DOHH2 (cell line): ENCODE measurements at regions not wholly inside any gene's neighbourhood (a gene's known extent, or its start where the extent isn't known, plus 50 kb on each side); places are given as distances from the start of the nearest gene placed in this dataset.

ENCODE experiments used
- EZH2phosphoT487 ChIP-seq: fragments of 200-600 bp; sonication (generic); IDR thresholded peaks from 2 replicates; pipeline ENCODE4 v1.6.1; 2017; ENCODE audit warnings: borderline replicate concordance, mild to moderate bottlenecking, antibody characterized with exemption, low read length, moderate library complexity, mixed read lengths
- TF ChIP-seq, protein P1 (sequence below): fragments of 200-600 bp; sonication (generic); IDR thresholded peaks from one replicate; pipeline ENCODE4 v1.5.1; 2014; ENCODE audit warnings: antibody characterized with exemption, mild to moderate bottlenecking, low read depth, low read length; ENCODE audit not compliant: poor library complexity, severe bottlenecking

DNA sequence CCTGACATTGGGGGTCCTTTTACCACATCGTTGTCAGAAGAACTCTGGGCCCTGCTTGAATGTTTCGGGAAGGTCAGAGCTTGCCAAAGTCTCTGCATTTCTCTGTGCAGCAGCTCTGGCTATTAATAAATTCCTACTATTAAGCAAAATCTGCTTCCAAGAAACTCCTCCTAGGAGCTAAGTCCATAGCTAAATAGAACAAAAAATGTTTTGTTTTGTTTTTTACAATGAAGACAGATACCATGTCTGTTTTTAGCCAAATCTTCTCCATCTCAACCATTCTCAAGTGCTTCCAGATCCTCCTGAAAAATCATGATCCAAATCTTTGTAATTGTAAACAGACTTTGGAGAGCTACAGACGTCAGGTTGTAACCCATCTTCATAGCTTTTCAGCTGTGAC, 161.6 kb downstream of the SPATA18 start:
- TF ChIP-seq, protein P1, sequence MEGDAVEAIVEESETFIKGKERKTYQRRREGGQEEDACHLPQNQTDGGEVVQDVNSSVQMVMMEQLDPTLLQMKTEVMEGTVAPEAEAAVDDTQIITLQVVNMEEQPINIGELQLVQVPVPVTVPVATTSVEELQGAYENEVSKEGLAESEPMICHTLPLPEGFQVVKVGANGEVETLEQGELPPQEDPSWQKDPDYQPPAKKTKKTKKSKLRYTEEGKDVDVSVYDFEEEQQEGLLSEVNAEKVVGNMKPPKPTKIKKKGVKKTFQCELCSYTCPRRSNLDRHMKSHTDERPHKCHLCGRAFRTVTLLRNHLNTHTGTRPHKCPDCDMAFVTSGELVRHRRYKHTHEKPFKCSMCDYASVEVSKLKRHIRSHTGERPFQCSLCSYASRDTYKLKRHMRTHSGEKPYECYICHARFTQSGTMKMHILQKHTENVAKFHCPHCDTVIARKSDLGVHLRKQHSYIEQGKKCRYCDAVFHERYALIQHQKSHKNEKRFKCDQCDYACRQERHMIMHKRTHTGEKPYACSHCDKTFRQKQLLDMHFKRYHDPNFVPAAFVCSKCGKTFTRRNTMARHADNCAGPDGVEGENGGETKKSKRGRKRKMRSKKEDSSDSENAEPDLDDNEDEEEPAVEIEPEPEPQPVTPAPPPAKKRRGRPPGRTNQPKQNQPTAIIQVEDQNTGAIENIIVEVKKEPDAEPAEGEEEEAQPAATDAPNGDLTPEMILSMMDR, result no peak
- no peak for TF ChIP-seq EZH2phosphoT487
